CD4-positive, alpha-beta memory T cell (primary cell): ENCODE measurements at regions not wholly inside any gene's neighbourhood (a gene's known extent, or its start where the extent isn't known, plus 50 kb on each side); places are given as distances from the start of the nearest gene placed in this dataset.

Experiments
- CTCF ChIA-PET: fragments of 350-600 bp; sonication (Branson Sonifier 250); formaldehyde crosslinking; loops from one replicate; lab custom pipeline; 2021; ENCODE audit warnings: inconsistent platforms; ENCODE audit not compliant: partially characterized antibody; lab: Charles Lee
- POLR2A ChIA-PET: fragments of 350-600 bp; sonication (Branson Sonifier 250); formaldehyde crosslinking; loops from one replicate; lab custom pipeline; 2021; ENCODE audit not compliant: partially characterized antibody; lab: Charles Lee
- DNase-seq, 5 donors: peaks; one replicate each; pipeline versions ENCODE4 v3.0.0 to v3.0.0-alpha.2; 2020 to 2022; ENCODE audit warnings: mixed read lengths in 1 of 5
- H3K27ac ChIP-seq: one replicate; pipeline ENCODE4 v1.7.0; 2013; ENCODE audit warnings: low read depth, low read length
- H3K27me3 ChIP-seq: 2 replicates; pipeline ENCODE4 v1.7.0; 2013; ENCODE audit warnings: mild to moderate bottlenecking, low read length, moderate library complexity; ENCODE audit not compliant: insufficient read depth
- H3K36me3 ChIP-seq: 2 replicates; pipeline ENCODE4 v1.7.0; 2013; ENCODE audit warnings: mild to moderate bottlenecking, low read length, moderate library complexity; ENCODE audit not compliant: insufficient read depth
- H3K4me1 ChIP-seq: 2 replicates; pipeline ENCODE4 v1.7.0; 2013; ENCODE audit warnings: mild to moderate bottlenecking, low read length, moderate library complexity; ENCODE audit not compliant: insufficient read depth
- H3K4me3 ChIP-seq, 2 donors: one replicate each; pipeline ENCODE4 v1.7.0; 2013; ENCODE audit warnings: low read length in 2 of 2, mild to moderate bottlenecking in 1 of 2
- H3K9me3 ChIP-seq, 2 donors: one replicate each; pipeline ENCODE4 v1.7.0; 2013; ENCODE audit warnings: low read length in 2 of 2, control low read depth in 1 of 2; ENCODE audit not compliant: control insufficient read depth in 1 of 2
- H3K27ac Mint-ChIP-seq, 7 donors: one replicate each; pipeline ENCODE4 v1.8.0; 2020 to 2021; ENCODE audit warnings: mixed read lengths in 7 of 7, mild to moderate bottlenecking in 6 of 7, inconsistent platforms in 3 of 7, moderate library complexity in 3 of 7
- H3K27me3 Mint-ChIP-seq, 2 donors: one replicate each; pipeline ENCODE4 v1.8.0; 2020 to 2021; ENCODE audit warnings: mixed read lengths in 2 of 2
- H3K36me3 Mint-ChIP-seq, 2 donors: one replicate each; pipeline ENCODE4 v1.8.0; 2020 to 2021; ENCODE audit warnings: mixed read lengths in 2 of 2, inconsistent platforms in 1 of 2, mild to moderate bottlenecking in 1 of 2
- H3K4me1 Mint-ChIP-seq, 4 donors: one replicate each; pipeline ENCODE4 v1.8.0; 2020 to 2021; ENCODE audit warnings: mixed read lengths in 4 of 4, mild to moderate bottlenecking in 1 of 4
- H3K4me3 Mint-ChIP-seq, 8 donors: one replicate each; pipeline ENCODE4 v1.8.0; 2020 to 2021; ENCODE audit warnings: mixed read lengths in 8 of 8, mild to moderate bottlenecking in 7 of 8, moderate library complexity in 6 of 8, inconsistent platforms in 3 of 8
- H3K9me3 Mint-ChIP-seq, 8 donors: one replicate each; pipeline ENCODE4 v1.8.0; 2020 to 2021; ENCODE audit warnings: mixed read lengths in 8 of 8, mild to moderate bottlenecking in 5 of 8, inconsistent platforms in 3 of 8, moderate library complexity in 1 of 8
- intact Hi-C: fragments of 100-400 bp; cut with micrococcal nuclease; formaldehyde crosslinking; loops from one replicate; pipeline ENCODE4 v1.15.1; 2023

DNA sequence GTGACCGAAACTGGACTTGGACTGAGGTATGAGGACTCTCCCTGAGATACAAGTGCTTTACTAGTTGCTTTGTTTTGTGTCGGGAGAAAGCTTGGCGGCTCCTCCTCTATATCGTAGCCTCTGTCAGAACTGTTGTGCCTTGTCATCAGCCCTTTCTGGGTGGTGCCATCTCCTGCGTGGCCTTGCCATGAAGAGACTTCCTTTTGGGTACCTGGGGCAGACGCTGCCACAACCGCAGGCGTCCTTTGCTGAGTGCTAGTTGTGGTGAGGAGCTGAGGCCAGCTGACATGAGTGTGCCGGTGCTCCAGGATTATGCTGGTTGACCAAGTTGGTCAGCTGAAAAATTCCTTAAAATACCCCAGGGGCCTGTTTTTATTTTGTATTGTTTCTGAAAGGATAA is 124.5 kb downstream of the AKAP11 start:
- intact Hi-C loops, result loop anchor here (10.0 kb wide), 1 partner anchor 68 kb away; no protein-coding TSS in a partner anchor
- H3K27ac ChIP-seq, result peak overlapping the region; percentile 7

GRCh38 chr13:42396901-42397655 is 125.1 kb downstream of the AKAP11 start:
- peaks cover 0 to 9% (median 0%) of the 10 kb centered on the region in 8 donors for H3K9me3 Mint-ChIP-seq
- no peak overlapping the region for H3K4me3 ChIP-seq
- peak overlapping the region in 7 of 8 donors; percentile 49 to 83 (median 73) for H3K4me3 Mint-ChIP-seq
- H3K36me3 ChIP-seq, result no peaks in the 10 kb centered on the region
- POLR2A ChIA-PET, result interaction anchor here (0.8 to 6.2 kb wide), 9 partner anchors 9 to 125 kb away, joined by 3 to 48 read pairs (median 6); partner anchors contain the start of gene AKAP11
- no peaks in the 10 kb centered on the region for H3K27me3 ChIP-seq
- CTCF ChIA-PET, result interaction anchor here (1.2 to 2.4 kb wide), 5 partner anchors 9 to 67 kb away, joined by 3 to 10 read pairs (median 3); no protein-coding TSS in a partner anchor
- DNase-seq, result no peak
- no peaks in the 10 kb centered on the region for H3K9me3 ChIP-seq
- H3K4me1 Mint-ChIP-seq, result peaks cover 59 to 78% (median 67%) of the 10 kb centered on the region in 4 donors
- no peaks in the 10 kb centered on the region for H3K27me3 Mint-ChIP-seq
- H3K4me1 ChIP-seq, result peaks cover 60% of the 10 kb centered on the region
- no peaks in the 10 kb centered on the region for H3K36me3 Mint-ChIP-seq
- H3K27ac Mint-ChIP-seq, result peak overlapping the region in 6 of 7 donors; percentile 81 to 95 (median 90)
- peak overlapping the region; percentile 7 for H3K27ac ChIP-seq
- intact Hi-C loops, result loop anchor here (10.0 kb wide), 1 partner anchor 68 kb away; no protein-coding TSS in a partner anchor

More for the DNA sequence above, 124.5 kb downstream of the AKAP11 start:
- Histone ChIP-seq H3K4me3 (peak overlapping the region in 1 of 2 donors; percentile 4), H3K9me3 (no peaks in the 10 kb centered on the region), H3K4me1 (peaks cover 66% of the 10 kb centered on the region), H3K27me3 (no peaks in the 10 kb centered on the region), H3K36me3 (no peaks in the 10 kb centered on the region)
- DNase-seq, result peak; percentile 40 to 65 (median 52)
- H3K9me3 Mint-ChIP-seq, result peaks cover 0 to 9% (median 0%) of the 10 kb centered on the region in 8 donors
- H3K36me3 Mint-ChIP-seq, result no peaks in the 10 kb centered on the region
- no peaks in the 10 kb centered on the region for H3K27me3 Mint-ChIP-seq
- H3K27ac Mint-ChIP-seq, result peak overlapping the region; percentile 71 to 95 (median 88)
- H3K4me3 Mint-ChIP-seq, result peak overlapping the region in 7 of 8 donors; percentile 49 to 83 (median 73)
- H3K4me1 Mint-ChIP-seq, result peaks cover 64 to 82% (median 73%) of the 10 kb centered on the region in 4 donors
- CTCF ChIA-PET, result interaction anchor here (0.9 to 2.4 kb wide), 6 partner anchors 10 to 83 kb away, joined by 3 to 10 read pairs (median 3); no protein-coding TSS in a partner anchor
- POLR2A ChIA-PET, result interaction anchor here (0.8 to 6.2 kb wide), 9 partner anchors 8 to 125 kb away, joined by 3 to 48 read pairs (median 6); partner anchors contain the start of gene AKAP11

- CTCF ChIA-PET, result no interaction called here
- H3K9me3 ChIP-seq, result no peaks in the 10 kb centered on the region
Observed at GRCh38 chr13:42398533-42398932, 126.6 kb downstream of the AKAP11 start.

GRCh38 chr13:42400188-42400833 is 128.4 kb downstream of the AKAP11 start:
- no peaks in the 10 kb centered on the region for H3K36me3 ChIP-seq
- H3K4me1 ChIP-seq, result peaks cover 32% of the 10 kb centered on the region
- no peak overlapping the region for H3K4me3 ChIP-seq
- H3K36me3 Mint-ChIP-seq, result no peaks in the 10 kb centered on the region
- intact Hi-C loops, result no loop called here
- peak overlapping the region in 2 of 7 donors; percentile 17 to 32 for H3K27ac Mint-ChIP-seq
- H3K27me3 ChIP-seq, result no peaks in the 10 kb centered on the region
- H3K27me3 Mint-ChIP-seq, result no peaks in the 10 kb centered on the region
- ChIA-PET CTCF (interaction anchor here (0.6 kb wide), 1 partner anchor 127 kb away, joined by 3 read pairs; no protein-coding TSS in a partner anchor), POLR2A (interaction anchor here (1.0 to 1.9 kb wide), 3 partner anchors 7 to 45 kb away, joined by 3 to 9 read pairs (median 3); no protein-coding TSS in a partner anchor)
- no peak overlapping the region for H3K27ac ChIP-seq
- H3K4me3 Mint-ChIP-seq, result no peak overlapping the region
- DNase-seq, result no peak
- peaks cover 30 to 50% (median 40%) of the 10 kb centered on the region in 4 donors for H3K4me1 Mint-ChIP-seq
- H3K9me3 ChIP-seq, result no peaks in the 10 kb centered on the region
- H3K9me3 Mint-ChIP-seq, result peaks cover 0 to 4% (median 0%) of the 10 kb centered on the region in 8 donors

More at GRCh38 chr13:42398533-42398932, 126.6 kb downstream of the AKAP11 start:
- Mint-ChIP-seq H3K27me3 (no peaks in the 10 kb centered on the region), H3K9me3 (peaks cover 0 to 7% (median 0%) of the 10 kb centered on the region in 8 donors), H3K4me3 (no peak overlapping the region), H3K36me3 (no peaks in the 10 kb centered on the region), H3K27ac (no peak overlapping the region), H3K4me1 (peaks cover 45 to 63% (median 55%) of the 10 kb centered on the region in 4 donors)
- DNase-seq, result no peak
- Histone ChIP-seq H3K4me1 (peaks cover 46% of the 10 kb centered on the region), H3K4me3 (no peak overlapping the region), H3K27me3 (no peaks in the 10 kb centered on the region), H3K36me3 (no peaks in the 10 kb centered on the region), H3K27ac (no peak overlapping the region)
- POLR2A ChIA-PET, result no interaction called here
- intact Hi-C loops, result loop anchor here (10.0 kb wide), 1 partner anchor 66 kb away; no protein-coding TSS in a partner anchor

DNA sequence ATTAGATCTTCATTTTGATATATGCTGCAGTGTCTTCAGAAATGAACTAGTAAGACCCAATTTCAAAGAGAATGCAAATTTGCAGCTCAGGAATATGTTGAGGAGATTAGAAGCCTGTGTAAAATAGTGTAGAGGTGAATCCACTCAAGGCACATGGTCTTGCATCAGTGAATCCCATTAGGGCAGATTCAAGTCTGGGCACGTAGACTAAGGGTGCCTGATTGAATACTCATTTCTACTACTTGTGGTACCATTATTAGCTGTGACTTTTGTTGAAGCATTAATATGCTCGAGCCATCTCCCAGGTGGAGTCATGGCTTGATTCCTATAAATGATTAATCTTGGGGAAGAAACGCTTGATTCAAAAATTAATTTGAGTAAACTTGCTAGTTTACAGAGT is 129.4 kb downstream of the AKAP11 start:
- H3K36me3 ChIP-seq, result no peaks in the 10 kb centered on the region
- H3K27me3 ChIP-seq, result no peaks in the 10 kb centered on the region
- H3K9me3 ChIP-seq, result no peaks in the 10 kb centered on the region
- H3K36me3 Mint-ChIP-seq, result no peaks in the 10 kb centered on the region
- H3K4me3 ChIP-seq, result no peak overlapping the region
- DNase-seq, result no peak
- ChIA-PET POLR2A (interaction anchor here (0.9 to 1.9 kb wide), 3 partner anchors 8 to 24 kb away, joined by 3 to 9 read pairs (median 3); no protein-coding TSS in a partner anchor), CTCF (interaction anchor here (0.9 to 1.4 kb wide), 2 partner anchors 46 to 76 kb away, joined by 3 to 4 read pairs; no protein-coding TSS in a partner anchor)
- H3K4me3 Mint-ChIP-seq, result no peak overlapping the region
- peaks cover 0 to 4% (median 0%) of the 10 kb centered on the region in 8 donors for H3K9me3 Mint-ChIP-seq
- intact Hi-C loops, result no loop called here
- H3K27ac ChIP-seq, result no peak overlapping the region
- no peaks in the 10 kb centered on the region for H3K27me3 Mint-ChIP-seq
- peaks cover 32% of the 10 kb centered on the region for H3K4me1 ChIP-seq
- no peak overlapping the region for H3K27ac Mint-ChIP-seq
- H3K4me1 Mint-ChIP-seq, result peaks cover 36 to 50% (median 41%) of the 10 kb centered on the region in 4 donors

- Mint-ChIP-seq H3K9me3 (no peaks in the 10 kb centered on the region), H3K4me3 (peak overlapping the region in 7 of 8 donors; percentile 45 to 83 (median 70)), H3K36me3 (no peaks in the 10 kb centered on the region), H3K27ac (peak overlapping the region; percentile 50 to 92 (median 80)), H3K4me1 (peaks cover 19 to 39% (median 25%) of the 10 kb centered on the region in 4 donors), H3K27me3 (no peaks in the 10 kb centered on the region)
- Histone ChIP-seq H3K27me3 (no peaks in the 10 kb centered on the region), H3K36me3 (no peaks in the 10 kb centered on the region), H3K9me3 (no peaks in the 10 kb centered on the region), H3K27ac (peak overlapping the region; percentile 44), H3K4me1 (peaks cover 20% of the 10 kb centered on the region), H3K4me3 (peak overlapping the region in 1 of 2 donors; percentile 17)
- DNase-seq, result peak in 2 of 5 donors; percentile 17 to 82
- POLR2A ChIA-PET, result interaction anchor here (0.9 to 3.1 kb wide), 5 partner anchors 9 to 88 kb away, joined by 3 to 40 read pairs (median 6); no protein-coding TSS in a partner anchor
- intact Hi-C loops, result loop anchor here (1.0 to 2.0 kb wide), 2 partner anchors 13 to 51 kb away; no protein-coding TSS in a partner anchor
- CTCF ChIA-PET, result interaction anchor here (0.8 to 1.9 kb wide), 3 partner anchors 9 to 50 kb away, joined by 4 to 8 read pairs (median 5); no protein-coding TSS in a partner anchor
Observed at GRCh38 chr13:42405665-42406390, 133.9 kb downstream of the AKAP11 start.
